ENCODE measurements at regions not wholly inside any gene's neighbourhood (a gene's known extent, or its start where the extent isn't known, plus 50 kb on each side); places are given as distances from the start of the nearest gene placed in this dataset.

DNA sequence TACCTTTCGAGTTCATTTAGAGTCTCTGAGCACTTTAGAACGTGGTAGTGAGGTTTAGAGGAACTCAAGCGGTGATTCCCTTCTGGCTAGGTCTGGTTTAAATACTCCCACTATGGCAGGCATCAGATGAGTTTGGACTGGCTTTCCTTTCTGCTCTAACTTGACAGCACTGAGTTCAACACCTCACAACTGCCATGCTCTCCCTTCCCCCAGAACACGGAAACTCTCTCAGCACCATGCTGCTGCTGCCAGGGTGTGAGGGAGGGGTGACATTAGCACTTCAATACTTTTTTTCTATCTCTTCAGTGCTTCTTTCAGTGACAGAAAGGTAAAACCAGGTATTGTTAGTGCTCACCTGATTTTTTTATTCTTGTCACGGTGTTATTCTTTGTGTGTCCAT, 234.5 kb upstream of the AGTR2 start:
- peaks cover 77% of the 10 kb centered on the region for H3K9me3 Mint-ChIP-seq
- H3K4me1 Mint-ChIP-seq = no peaks in the 10 kb centered on the region
- no peak for TF ChIP-seq CTCF (IDR thresholded peaks at IDR 0.05; ENCODE audit: unreplicated experiment in 3 of 3)
- H3K4me3 Mint-ChIP-seq = no peak overlapping the region
- H3K27ac Mint-ChIP-seq = no peak overlapping the region
- H3K27me3 Mint-ChIP-seq (ENCODE audit: low read depth) = no peaks in the 10 kb centered on the region
- peaks cover 90% of the 10 kb centered on the region for H3K36me3 Mint-ChIP-seq (ENCODE audit: low read depth)

- Mint-ChIP-seq H3K4me1 (no peaks in the 10 kb centered on the region), H3K9me3 (peaks cover 65% of the 10 kb centered on the region), H3K4me3 (no peak overlapping the region), H3K27me3 (ENCODE audit: low read depth) (no peaks in the 10 kb centered on the region), H3K36me3 (ENCODE audit: low read depth) (peaks cover 93% of the 10 kb centered on the region), H3K27ac (no peak overlapping the region)
- TF ChIP-seq CTCF (IDR thresholded peaks at IDR 0.05; ENCODE audit: unreplicated experiment in 3 of 3) = no peak
Observed at GRCh38 chrX:115939070-115939469, 231.5 kb upstream of the AGTR2 start.

DNA sequence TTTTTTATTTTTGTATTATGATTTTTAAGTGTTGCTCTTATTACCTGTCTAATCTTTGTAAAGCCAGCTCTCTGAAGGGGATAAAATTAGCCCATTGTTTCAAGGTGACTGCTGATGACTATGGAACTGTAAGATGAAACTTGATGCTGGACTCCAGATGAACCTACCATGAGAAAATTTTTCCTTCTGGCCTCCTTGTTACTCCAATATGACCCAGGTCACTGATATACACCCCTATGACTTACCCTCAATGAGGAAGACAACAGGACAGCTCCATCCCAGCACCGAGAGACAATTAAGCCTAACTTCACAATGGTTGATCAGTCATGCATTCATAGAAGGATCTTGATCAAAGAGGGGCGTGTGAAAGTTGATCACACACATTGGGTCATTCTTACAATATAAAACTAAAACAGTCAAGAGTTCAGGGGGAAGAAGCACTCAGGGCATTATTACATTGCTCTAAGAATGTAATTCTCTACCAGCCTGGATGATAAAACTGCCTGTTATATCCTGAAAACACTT, 230.8 kb upstream of the AGTR2 start:
- Mint-ChIP-seq H3K4me1 (no peaks in the 10 kb centered on the region), H3K9me3 (peaks cover 59% of the 10 kb centered on the region), H3K4me3 (no peak overlapping the region), H3K36me3 (ENCODE audit: low read depth) (peaks cover 93% of the 10 kb centered on the region), H3K27me3 (ENCODE audit: low read depth) (no peaks in the 10 kb centered on the region), H3K27ac (no peak overlapping the region)
- TF ChIP-seq CTCF (IDR thresholded peaks at IDR 0.05; ENCODE audit: unreplicated experiment in 3 of 3) = no peak

DNA sequence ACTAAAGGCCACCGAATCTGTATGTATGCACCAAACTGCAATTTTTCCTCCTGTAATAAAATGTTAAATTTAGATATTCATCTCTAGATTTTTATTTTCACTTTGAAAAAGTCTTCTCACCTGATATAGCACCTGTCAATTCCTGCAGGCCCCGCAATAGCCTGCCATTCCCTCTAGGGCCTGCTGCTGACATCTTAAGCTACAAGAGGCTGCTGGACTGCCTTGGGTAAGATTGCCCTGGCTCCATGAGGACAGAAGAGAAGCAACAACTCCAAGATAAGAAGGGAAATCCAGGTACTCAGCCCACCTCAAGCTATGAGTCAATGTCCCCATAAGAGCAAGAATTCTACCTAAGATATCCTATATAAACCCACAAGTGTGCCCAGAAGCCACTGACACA, 230.2 kb upstream of the AGTR2 start:
- no peak overlapping the region for H3K27ac Mint-ChIP-seq
- peaks cover 57% of the 10 kb centered on the region for H3K9me3 Mint-ChIP-seq
- H3K4me3 Mint-ChIP-seq = no peak overlapping the region
- H3K36me3 Mint-ChIP-seq (ENCODE audit: low read depth) = peaks cover 92% of the 10 kb centered on the region
- no peaks in the 10 kb centered on the region for H3K4me1 Mint-ChIP-seq
- TF ChIP-seq CTCF (IDR thresholded peaks at IDR 0.05; ENCODE audit: unreplicated experiment in 3 of 3) = no peak
- H3K27me3 Mint-ChIP-seq (ENCODE audit: low read depth) = no peaks in the 10 kb centered on the region

DNA sequence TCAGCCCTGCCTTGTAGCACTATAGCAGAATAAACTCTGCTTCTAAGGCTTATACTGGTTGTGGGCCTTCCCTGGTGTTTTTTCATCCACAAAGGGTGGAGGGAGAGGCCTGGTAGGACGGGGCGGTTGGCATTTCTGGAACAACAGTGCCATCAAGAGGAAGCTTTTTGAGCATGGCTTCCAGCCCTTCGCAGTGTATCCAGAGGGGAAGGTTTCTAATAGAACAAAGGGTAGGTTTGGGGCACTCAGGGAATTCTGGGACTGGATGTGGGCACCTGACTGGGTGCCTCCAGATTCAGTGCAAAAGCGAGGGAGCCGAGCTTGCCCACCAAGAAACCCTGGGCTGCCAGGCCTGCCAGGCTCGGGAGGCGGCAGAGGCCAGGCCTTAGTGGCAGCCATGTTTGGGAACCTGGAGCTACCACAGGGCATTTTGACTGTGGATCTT, 229.6 kb upstream of the AGTR2 start:
- no peaks in the 10 kb centered on the region for H3K4me1 Mint-ChIP-seq
- no peak overlapping the region for H3K4me3 Mint-ChIP-seq
- peaks cover 92% of the 10 kb centered on the region for H3K36me3 Mint-ChIP-seq (ENCODE audit: low read depth)
- no peaks in the 10 kb centered on the region for H3K27me3 Mint-ChIP-seq (ENCODE audit: low read depth)
- no peak overlapping the region for H3K27ac Mint-ChIP-seq
- no peak for TF ChIP-seq CTCF (IDR thresholded peaks at IDR 0.05; ENCODE audit: unreplicated experiment in 3 of 3)
- H3K9me3 Mint-ChIP-seq = peaks cover 56% of the 10 kb centered on the region

DNA sequence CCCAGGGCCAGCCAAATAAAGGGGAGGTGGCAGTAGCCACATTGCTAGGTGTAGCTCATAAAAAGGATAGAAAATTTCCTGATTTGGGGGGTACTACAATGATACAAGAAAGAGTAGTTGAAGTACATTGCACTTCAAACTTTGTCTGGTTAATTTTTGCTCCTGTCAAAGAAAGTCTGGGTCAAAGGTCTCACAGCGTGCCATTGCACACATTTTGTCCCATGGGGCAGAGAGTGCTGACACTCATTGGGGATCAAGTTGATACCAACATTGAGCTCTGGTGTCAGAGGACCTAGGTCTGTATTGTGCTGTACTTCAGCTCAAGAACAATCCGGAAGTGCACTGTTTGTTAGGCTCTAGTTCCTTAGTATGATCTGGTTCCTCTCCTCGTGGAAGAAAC, 229.2 kb upstream of the AGTR2 start:
- no peaks in the 10 kb centered on the region for H3K4me1 Mint-ChIP-seq
- H3K4me3 Mint-ChIP-seq = no peak overlapping the region
- H3K9me3 Mint-ChIP-seq = peaks cover 51% of the 10 kb centered on the region
- TF ChIP-seq CTCF (IDR thresholded peaks at IDR 0.05; ENCODE audit: unreplicated experiment in 3 of 3) = no peak
- peaks cover 92% of the 10 kb centered on the region for H3K36me3 Mint-ChIP-seq (ENCODE audit: low read depth)
- no peaks in the 10 kb centered on the region for H3K27me3 Mint-ChIP-seq (ENCODE audit: low read depth)
- H3K27ac Mint-ChIP-seq = no peak overlapping the region
